Colonic mucosa (tissue), 4 donors: ENCODE measurements at regions not wholly inside any gene's neighbourhood (a gene's known extent, or its start where the extent isn't known, plus 50 kb on each side); places are given as distances from the start of the nearest gene placed in this dataset.

ENCODE experiments used
- DNase-seq: peaks from one replicate; pipeline ENCODE4 v3.0.0-alpha.2; 2020
- H3K27ac ChIP-seq: fragments of 200-600 bp; one replicate; pipeline ENCODE4 v1.8.0; 2021
- H3K27me3 ChIP-seq: fragments of 200-600 bp; one replicate; pipeline ENCODE4 v1.8.0; 2021
- H3K36me3 ChIP-seq: fragments of 200-600 bp; one replicate; pipeline ENCODE4 v1.8.0; 2021
- H3K4me1 ChIP-seq: fragments of 200-600 bp; one replicate; pipeline ENCODE4 v1.8.0; 2021; ENCODE audit warnings: mild to moderate bottlenecking
- H3K4me3 ChIP-seq: fragments of 200-600 bp; one replicate; pipeline ENCODE4 v1.8.0; 2021
- H3K9ac ChIP-seq, 2 donors: one replicate each; pipeline ENCODE4 v1.7.0; 2013; ENCODE audit warnings: control low read depth in 2 of 2, low read depth in 2 of 2, low read length in 2 of 2
- H3K9me3 ChIP-seq: fragments of 200-600 bp; one replicate; pipeline ENCODE4 v1.8.0; 2021
- CTCF ChIP-seq: fragments of 200-600 bp; IDR thresholded peaks from one replicate; pipeline ENCODE4 v1.8.0; 2022; ENCODE audit warnings: antibody characterized with exemption, mild to moderate bottlenecking
- intact Hi-C: fragments of 100-400 bp; cut with DNase I; formaldehyde crosslinking; loops from one replicate; pipeline ENCODE4 v1.14.1; 2022
- donor health status: healthy.
- donor health status: DM: no; HTN: no; CAD: no.
- donor health status: DM: no; HTN: no; CAD: no.

GRCh38 chr11:29934115-29934638 lies 82.7 kb downstream of the KCNA4 start:
- H3K9ac ChIP-seq, result no peak overlapping the region
- DNase-seq, result no peak
- no peak overlapping the region for H3K4me3 ChIP-seq
- intact Hi-C loops, result no loop called here
- H3K36me3 ChIP-seq, result no peaks in the 10 kb centered on the region
- no peaks in the 10 kb centered on the region for H3K4me1 ChIP-seq
- no peaks in the 10 kb centered on the region for H3K27me3 ChIP-seq
- H3K9me3 ChIP-seq, result no peaks in the 10 kb centered on the region
- H3K27ac ChIP-seq, result no peak overlapping the region
- TF ChIP-seq CTCF, result no peak

GRCh38 chr11:29916040-29916439 lies 100.8 kb downstream of the KCNA4 start:
- no peak for TF ChIP-seq CTCF
- no peaks in the 10 kb centered on the region for H3K9me3 ChIP-seq

GRCh38 chr11:29914203-29914930 lies 102.5 kb downstream of the KCNA4 start:
- intact Hi-C loops, result no loop called here
- H3K4me3 ChIP-seq, result no peak overlapping the region
- TF ChIP-seq CTCF, result no peak
- no peaks in the 10 kb centered on the region for H3K4me1 ChIP-seq
- H3K27me3 ChIP-seq, result no peaks in the 10 kb centered on the region
- no peak for DNase-seq
- H3K9ac ChIP-seq, result no peak overlapping the region
- no peaks in the 10 kb centered on the region for H3K36me3 ChIP-seq
- H3K27ac ChIP-seq, result no peak overlapping the region
- H3K9me3 ChIP-seq, result no peaks in the 10 kb centered on the region

More at GRCh38 chr11:29916040-29916439, 100.8 kb downstream of the KCNA4 start:
- no peak overlapping the region for H3K4me3 ChIP-seq
- H3K9ac ChIP-seq, result no peak overlapping the region
- H3K36me3 ChIP-seq, result no peaks in the 10 kb centered on the region
- no peaks in the 10 kb centered on the region for H3K4me1 ChIP-seq
- no peaks in the 10 kb centered on the region for H3K27me3 ChIP-seq
- no peak overlapping the region for H3K27ac ChIP-seq
- DNase-seq, result no peak
- intact Hi-C loops, result no loop called here

GRCh38 chr11:29913352-29913751 lies 103.5 kb downstream of the KCNA4 start:
- no peak for TF ChIP-seq CTCF
- Histone ChIP-seq H3K27me3 (no peaks in the 10 kb centered on the region), H3K9me3 (no peaks in the 10 kb centered on the region), H3K4me3 (no peak overlapping the region), H3K27ac (no peak overlapping the region), H3K9ac (no peak overlapping the region), H3K36me3 (no peaks in the 10 kb centered on the region), H3K4me1 (no peaks in the 10 kb centered on the region)
- no peak for DNase-seq
- intact Hi-C loops, result no loop called here

- no peaks in the 10 kb centered on the region for H3K27me3 ChIP-seq
- H3K9me3 ChIP-seq, result no peaks in the 10 kb centered on the region
- no peaks in the 10 kb centered on the region for H3K4me1 ChIP-seq
- H3K27ac ChIP-seq, result no peak overlapping the region
- H3K36me3 ChIP-seq, result no peaks in the 10 kb centered on the region
- intact Hi-C loops, result no loop called here
- no peak for TF ChIP-seq CTCF
- H3K4me3 ChIP-seq, result no peak overlapping the region
- no peak for DNase-seq
- H3K9ac ChIP-seq, result no peak overlapping the region
Measured at GRCh38 chr11:29900382-29900781, 116.4 kb downstream of the KCNA4 start.
